ENCODE measurements at regions not wholly inside any gene's neighbourhood (a gene's known extent, or its start where the extent isn't known, plus 50 kb on each side); places are given as distances from the start of the nearest gene placed in this dataset.

- H3K36me3 ChIP-seq (ENCODE audit: control insufficient read depth, insufficient read depth, low read length), result no peaks in the 10 kb centered on the region
- no peaks in the 10 kb centered on the region for H3K36me3 Mint-ChIP-seq (ENCODE audit: insufficient read depth, unreplicated experiment)
- no TSS peak for BruUV-seq (replicated peaks)
- no peaks in the 10 kb centered on the region for H3K9me3 ChIP-seq
- POLR2A ChIA-PET, result no interaction called here
- intact Hi-C loops (cut with micrococcal nuclease; ENCODE audit: unreplicated experiment), result no loop called here
- H3K4me3 Mint-ChIP-seq (ENCODE audit: unreplicated experiment), result no peak overlapping the region
- no peaks in the 10 kb centered on the region; the same call in 1 of the 2 replicates for H3K27me3 ChIP-seq (replicated peaks; ENCODE audit: control insufficient read depth, insufficient read depth, low read length)
- no peaks in the 10 kb centered on the region for H3K4me1 ChIP-seq
- peaks cover 14% of the 10 kb centered on the region for H3K27me3 Mint-ChIP-seq (ENCODE audit: insufficient read depth, unreplicated experiment)
- no peak for DNase-seq
- no peak for TF ChIP-seq CTCF (IDR thresholded peaks at IDR 0.05; ENCODE audit: insufficient read depth in 1 of 2, low read depth in 1 of 2, low read length in 1 of 2, severe bottlenecking in 1 of 2, unreplicated experiment in 1 of 2)
- H3K27ac Mint-ChIP-seq (ENCODE audit: unreplicated experiment), result no peak overlapping the region
- no peaks in the 10 kb centered on the region for H3K4me1 Mint-ChIP-seq (ENCODE audit: low read depth, unreplicated experiment)
- CTCF ChIA-PET, result no interaction called here
- no peaks in the 10 kb centered on the region for H3K9me3 Mint-ChIP-seq (ENCODE audit: unreplicated experiment)
- no peak overlapping the region for H3K4me3 ChIP-seq (ENCODE audit: low read depth, low read length)
Observed at GRCh38 chr1:221809091-221810029, 67.5 kb upstream of the DUSP10 start.

- Mint-ChIP-seq H3K4me1 (ENCODE audit: low read depth, unreplicated experiment) (no peaks in the 10 kb centered on the region), H3K27me3 (ENCODE audit: insufficient read depth, unreplicated experiment) (peaks cover 10% of the 10 kb centered on the region), H3K4me3 (ENCODE audit: unreplicated experiment) (no peak overlapping the region), H3K27ac (ENCODE audit: unreplicated experiment) (no peak overlapping the region), H3K36me3 (ENCODE audit: insufficient read depth, unreplicated experiment) (no peaks in the 10 kb centered on the region), H3K9me3 (ENCODE audit: unreplicated experiment) (no peaks in the 10 kb centered on the region)
- Histone ChIP-seq H3K9me3 (no peaks in the 10 kb centered on the region), H3K36me3 (ENCODE audit: control insufficient read depth, insufficient read depth, low read length) (no peaks in the 10 kb centered on the region), H3K27me3 (replicated peaks; ENCODE audit: control insufficient read depth, insufficient read depth, low read length) (no peaks in the 10 kb centered on the region; the same call in 1 of the 2 replicates), H3K4me3 (ENCODE audit: low read depth, low read length) (no peak overlapping the region), H3K4me1 (no peaks in the 10 kb centered on the region)
- DNase-seq, result no peak
- intact Hi-C loops (cut with micrococcal nuclease; ENCODE audit: unreplicated experiment), result no loop called here
- BruUV-seq (replicated peaks), result no TSS peak
- TF ChIP-seq CTCF (IDR thresholded peaks at IDR 0.05; ENCODE audit: insufficient read depth in 1 of 2, low read depth in 1 of 2, low read length in 1 of 2, severe bottlenecking in 1 of 2, unreplicated experiment in 1 of 2), result no peak
- ChIA-PET CTCF (no interaction called here), POLR2A (no interaction called here)
Observed at GRCh38 chr1:221806984-221807383, 65.1 kb upstream of the DUSP10 start.

- no peaks in the 10 kb centered on the region for H3K36me3 Mint-ChIP-seq (ENCODE audit: insufficient read depth, unreplicated experiment)
- POLR2A ChIA-PET, result no interaction called here
- no peak overlapping the region for H3K27ac Mint-ChIP-seq (ENCODE audit: unreplicated experiment)
- DNase-seq, result no peak
- peaks cover 10% of the 10 kb centered on the region for H3K27me3 Mint-ChIP-seq (ENCODE audit: insufficient read depth, unreplicated experiment)
- H3K9me3 Mint-ChIP-seq (ENCODE audit: unreplicated experiment), result no peaks in the 10 kb centered on the region
- Histone ChIP-seq H3K27me3 (replicated peaks; ENCODE audit: control insufficient read depth, insufficient read depth, low read length) (no peaks in the 10 kb centered on the region), H3K9me3 (no peaks in the 10 kb centered on the region), H3K36me3 (ENCODE audit: control insufficient read depth, insufficient read depth, low read length) (no peaks in the 10 kb centered on the region), H3K4me3 (ENCODE audit: low read depth, low read length) (no peak overlapping the region), H3K4me1 (no peaks in the 10 kb centered on the region)
- intact Hi-C loops (cut with micrococcal nuclease; ENCODE audit: unreplicated experiment), result no loop called here
- TF ChIP-seq CTCF (IDR thresholded peaks at IDR 0.05; ENCODE audit: insufficient read depth in 1 of 2, low read depth in 1 of 2, low read length in 1 of 2, severe bottlenecking in 1 of 2, unreplicated experiment in 1 of 2), result no peak
- CTCF ChIA-PET, result no interaction called here
- no peak overlapping the region for H3K4me3 Mint-ChIP-seq (ENCODE audit: unreplicated experiment)
- no peaks in the 10 kb centered on the region for H3K4me1 Mint-ChIP-seq (ENCODE audit: low read depth, unreplicated experiment)
- no TSS peak for BruUV-seq (replicated peaks)
Observed at GRCh38 chr1:221806236-221806635, 64.3 kb upstream of the DUSP10 start.

Measured in Caco-2 (cell line).